Stimulated activated CD8-positive, alpha-beta memory T cell treated with anti-CD3 and anti-CD28 coated beads, Interleukin-4, amount 100 ng/mL, for 48 hours (primary cell): ENCODE measurements at regions not wholly inside any gene's neighbourhood (a gene's known extent, or its start where the extent isn't known, plus 50 kb on each side); places are given as distances from the start of the nearest gene placed in this dataset.
"Not testable (repeated sequence)": the region's sequence is repeated elsewhere in the genome, so short reads cannot be mapped to it uniquely, and the experiment has no call there.

Experiments used
- DNase-seq: peaks from one replicate; pipeline ENCODE4 v3.0.0-alpha.2; 2020

DNA sequence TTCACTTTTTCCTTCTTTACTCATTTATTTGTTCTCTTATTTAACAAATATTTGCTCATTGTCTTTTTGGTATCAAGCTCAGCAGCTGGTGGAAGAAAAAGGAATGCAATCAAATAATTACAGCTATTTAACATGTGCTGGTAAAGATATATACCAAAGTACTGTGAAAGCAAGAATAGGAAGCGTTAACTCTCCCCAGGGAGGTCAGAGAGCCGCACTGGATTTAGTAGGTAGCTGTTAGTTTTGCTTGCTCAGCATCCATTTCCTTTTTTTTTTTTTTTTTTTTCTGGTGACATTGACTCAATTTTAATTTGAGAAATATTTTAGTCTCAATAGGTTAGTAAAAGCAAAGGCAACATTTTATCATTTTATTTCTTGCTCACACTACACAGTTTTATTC is 308.5 kb upstream of the MDFIC2 start:
- DNase-seq = no peak

DNA sequence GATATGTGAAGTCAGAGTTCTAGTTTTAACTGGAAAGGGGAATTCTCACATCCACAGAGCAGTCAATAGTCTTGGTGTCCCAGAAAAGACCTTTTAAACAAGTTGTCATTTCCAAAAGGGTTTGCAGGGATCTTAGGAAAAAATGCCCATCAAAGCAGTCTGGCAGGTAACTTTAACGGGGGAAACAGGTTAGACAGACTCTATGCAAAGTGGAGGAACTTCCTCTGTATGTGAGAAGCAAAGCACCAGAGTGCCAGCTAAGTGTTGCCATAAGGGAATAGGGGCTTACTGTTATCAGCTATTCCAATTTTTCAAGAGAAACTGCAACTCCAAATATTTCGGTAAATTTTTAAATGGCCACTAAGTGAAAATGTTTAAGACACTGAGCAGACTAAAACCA is 307.9 kb upstream of the MDFIC2 start:
- DNase-seq = no peak

DNA sequence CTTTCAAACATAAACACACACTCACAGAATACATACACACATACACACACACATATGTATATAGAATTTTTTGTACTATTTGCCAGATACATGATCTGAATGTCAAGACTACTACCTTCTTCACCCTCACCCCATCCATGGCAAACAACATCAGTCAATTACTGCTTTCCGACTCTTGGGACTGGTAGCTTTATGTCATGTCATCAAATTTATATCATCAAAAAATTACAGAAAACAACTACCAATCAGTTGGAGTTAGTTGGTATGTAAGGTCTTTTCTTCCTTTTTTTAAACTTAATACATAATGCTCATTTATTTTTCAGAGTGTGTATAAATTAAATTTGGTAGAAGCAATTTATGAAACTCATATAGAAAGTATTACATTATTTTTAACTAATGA is 305.7 kb upstream of the MDFIC2 start:
- no peak for DNase-seq

DNA sequence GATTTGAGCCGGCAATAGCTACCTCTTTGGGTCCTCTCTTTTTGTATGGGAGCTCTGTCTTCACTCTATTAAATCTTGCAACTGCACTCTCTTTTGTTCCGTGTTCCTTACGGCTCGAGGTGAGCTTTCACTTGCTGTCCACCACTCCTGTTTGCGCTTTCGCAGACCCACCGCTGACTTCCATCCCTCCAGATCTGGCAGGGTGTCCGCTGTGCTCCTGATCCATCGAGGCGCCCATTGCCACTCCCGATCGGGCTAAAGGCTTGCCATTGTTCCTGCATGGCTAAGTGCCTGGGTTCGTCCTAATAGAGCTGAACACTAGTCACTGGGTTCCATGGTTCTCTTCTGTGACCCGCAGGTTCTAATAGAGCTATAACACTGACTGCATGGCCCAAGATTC is 304.9 kb upstream of the MDFIC2 start:
- DNase-seq = not testable (repeated sequence)

DNA sequence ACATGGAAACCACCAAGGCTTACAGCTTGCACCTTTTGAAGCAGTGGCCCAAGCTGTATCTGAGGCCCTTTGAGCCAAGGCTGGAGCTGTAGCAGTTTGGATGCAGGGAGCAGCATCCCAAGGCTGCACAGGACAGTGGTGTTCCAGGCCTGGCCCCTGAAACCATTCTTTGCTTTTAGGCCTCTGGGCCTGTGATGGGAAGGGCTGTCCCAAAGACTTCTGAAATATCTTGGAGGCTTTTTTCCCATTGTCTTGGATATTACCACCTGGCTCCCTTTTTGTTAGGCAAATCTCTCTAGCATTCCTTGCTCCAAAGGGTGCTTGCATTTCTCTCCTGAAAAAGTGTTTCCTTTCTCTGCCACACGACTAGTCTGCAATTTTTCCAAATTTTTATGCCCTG is 302.8 kb upstream of the MDFIC2 start:
- DNase-seq = no peak

DNA sequence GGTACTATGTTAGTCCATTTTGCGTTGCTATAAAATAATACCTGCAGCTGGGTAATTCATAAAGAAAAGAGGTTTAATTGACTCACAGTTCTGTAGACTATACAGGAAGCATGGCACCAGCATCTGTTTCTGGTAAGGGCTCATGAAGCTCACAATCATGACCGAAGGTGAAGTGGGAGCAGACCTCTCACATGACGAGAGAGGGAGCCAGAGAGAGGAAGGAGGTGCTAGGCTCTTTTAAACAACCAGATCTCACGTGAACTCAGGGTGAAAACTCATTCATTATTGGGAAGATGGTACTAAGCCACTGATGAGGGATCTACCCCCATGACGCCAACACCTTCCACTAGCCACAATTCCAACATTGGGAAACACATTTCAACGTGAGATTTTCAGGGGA is 301.7 kb upstream of the MDFIC2 start:
- DNase-seq = no peak

DNA sequence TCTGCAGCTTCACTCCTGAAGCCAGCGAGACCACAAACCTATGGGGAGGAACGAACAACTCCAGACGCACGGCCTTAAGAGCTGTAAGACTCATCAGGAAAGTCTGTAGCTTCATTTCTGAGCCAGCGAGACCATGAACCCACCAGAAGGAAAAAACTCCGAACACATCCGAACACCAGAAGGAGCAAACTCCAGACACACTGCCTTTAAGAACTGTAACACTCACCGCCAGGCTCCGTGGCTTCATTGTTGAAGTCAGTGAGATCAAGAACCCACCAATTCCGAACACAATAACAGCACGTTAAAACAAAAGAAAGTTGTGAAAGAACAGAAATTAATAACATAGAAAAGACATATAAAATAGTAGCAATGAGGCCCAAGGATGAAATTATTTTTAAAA is 300.5 kb upstream of the MDFIC2 start:
- DNase-seq = no peak

DNA sequence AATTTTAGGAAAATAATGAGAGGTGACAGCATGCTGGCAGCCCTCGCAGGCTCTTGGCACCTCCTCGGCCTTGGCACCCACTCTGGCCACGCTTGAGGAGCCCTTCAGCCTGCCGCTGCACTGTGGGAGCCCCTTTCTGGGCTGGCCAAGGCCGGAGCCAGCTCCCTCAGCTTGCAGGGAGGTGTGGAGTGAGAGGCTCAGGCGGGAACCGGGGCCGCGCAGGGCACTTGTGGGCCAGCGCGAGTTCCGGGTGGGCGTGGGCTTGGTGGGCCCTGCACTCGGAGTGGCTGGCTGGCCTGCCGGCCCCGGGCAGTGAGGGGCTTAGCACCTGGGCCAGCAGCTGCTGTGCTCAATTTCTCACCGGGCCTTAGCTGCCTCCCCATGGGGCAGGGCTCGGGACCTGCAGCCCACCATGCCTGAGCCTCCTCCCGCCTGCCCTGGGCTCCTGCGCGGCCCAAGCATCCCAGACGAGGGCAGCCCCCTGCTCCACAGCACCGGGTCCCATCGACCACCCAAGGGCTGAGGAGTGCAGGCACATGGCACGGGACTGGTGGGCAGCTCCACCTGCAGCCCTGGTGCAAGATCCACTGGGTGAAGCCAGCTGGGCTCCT is 299.3 kb upstream of the MDFIC2 start:
- not testable (repeated sequence) for DNase-seq

DNA sequence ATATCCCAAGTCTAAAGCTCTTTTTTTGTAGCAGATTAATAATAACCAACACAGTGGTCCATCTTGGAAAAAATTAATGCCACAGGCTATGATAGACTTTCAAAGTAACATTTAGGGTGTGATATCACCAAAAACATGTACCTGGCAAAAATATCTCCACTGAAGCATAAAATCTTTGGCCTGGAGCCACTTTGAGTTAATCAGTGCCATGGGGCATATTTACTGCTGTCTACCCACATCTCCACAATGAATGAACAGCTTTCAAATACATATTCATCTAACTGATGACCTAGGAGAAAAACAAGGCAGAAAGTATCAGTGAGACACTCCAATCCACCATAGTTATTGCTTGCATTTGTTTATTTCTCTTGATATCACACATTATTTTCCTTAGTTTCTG is 296.0 kb upstream of the MDFIC2 start:
- DNase-seq = no peak

DNA sequence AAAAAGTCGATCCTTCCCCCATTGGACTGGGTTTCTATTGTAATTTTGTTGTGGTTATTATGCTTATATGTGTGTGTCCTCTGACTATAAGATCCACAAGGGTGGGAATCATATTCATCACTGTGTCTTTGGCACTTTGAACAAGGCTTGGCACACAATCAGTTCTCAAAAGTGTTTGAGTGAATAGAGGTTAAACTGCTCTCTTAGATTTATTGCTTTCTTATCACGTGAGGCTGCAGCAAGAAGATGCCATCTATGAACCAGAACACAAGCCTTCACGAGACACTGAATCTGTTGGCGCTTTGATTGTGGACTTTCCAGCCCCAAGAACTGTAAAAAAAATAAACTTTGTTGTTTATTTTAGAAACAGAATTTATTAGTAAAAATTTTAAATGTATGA is 295.0 kb upstream of the MDFIC2 start:
- no peak for DNase-seq

DNA sequence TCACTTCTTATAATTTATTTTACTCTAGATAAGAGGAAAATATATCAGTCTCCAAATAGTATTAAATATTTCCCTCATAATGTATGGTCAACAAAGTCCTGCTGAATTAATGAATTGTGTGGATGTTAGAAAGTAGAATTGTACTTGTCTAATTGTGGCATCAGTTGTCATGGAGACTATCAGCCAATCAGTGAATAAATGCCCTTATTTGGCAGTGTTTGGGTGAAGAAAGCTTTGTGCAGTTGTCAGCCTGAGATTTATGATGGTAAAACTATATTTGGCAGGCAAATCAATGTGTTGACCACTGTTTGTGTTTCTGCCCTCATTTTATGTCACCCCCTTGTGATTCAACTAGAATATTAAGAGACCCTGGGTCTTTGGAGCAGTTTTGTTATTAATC is 293.6 kb upstream of the MDFIC2 start:
- DNase-seq = no peak

DNA sequence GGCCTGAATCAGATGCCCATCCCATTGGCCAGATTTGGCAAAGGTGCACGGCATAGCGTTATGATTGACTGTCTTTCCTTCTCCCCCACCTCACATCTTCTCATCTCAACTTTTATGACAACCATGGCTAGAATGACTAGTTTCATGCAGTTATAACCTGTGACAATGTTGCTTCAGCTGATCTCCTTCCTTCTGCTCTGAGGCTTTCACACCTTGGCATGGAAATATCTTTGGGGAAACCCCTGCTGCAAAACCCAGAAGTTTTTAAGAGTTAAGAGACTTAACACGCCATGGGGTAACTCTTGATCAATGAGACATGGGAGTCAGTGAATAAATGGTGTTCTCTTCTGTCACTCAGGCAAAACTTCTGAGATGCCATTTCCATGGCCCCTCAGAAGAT is 290.7 kb upstream of the MDFIC2 start:
- DNase-seq = no peak

DNA sequence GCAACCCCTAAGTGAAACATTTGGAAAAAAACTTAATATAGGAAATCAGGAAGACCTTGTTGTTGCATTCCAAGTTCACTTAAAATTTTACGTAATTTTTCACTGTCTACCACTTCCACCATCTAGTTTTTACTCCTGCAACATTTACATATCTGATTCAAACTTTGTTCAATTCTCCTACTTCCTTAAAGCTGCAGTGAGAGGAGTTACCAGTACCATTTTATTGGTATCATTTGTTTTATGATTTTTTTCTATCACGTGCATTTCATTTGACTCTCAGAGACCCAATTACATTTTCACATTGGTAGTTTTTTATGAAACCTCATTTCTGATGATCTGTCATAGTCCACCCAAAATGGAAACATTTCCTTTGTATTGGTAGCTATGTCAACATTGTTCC is 284.9 kb upstream of the MDFIC2 start:
- DNase-seq = no peak

DNA sequence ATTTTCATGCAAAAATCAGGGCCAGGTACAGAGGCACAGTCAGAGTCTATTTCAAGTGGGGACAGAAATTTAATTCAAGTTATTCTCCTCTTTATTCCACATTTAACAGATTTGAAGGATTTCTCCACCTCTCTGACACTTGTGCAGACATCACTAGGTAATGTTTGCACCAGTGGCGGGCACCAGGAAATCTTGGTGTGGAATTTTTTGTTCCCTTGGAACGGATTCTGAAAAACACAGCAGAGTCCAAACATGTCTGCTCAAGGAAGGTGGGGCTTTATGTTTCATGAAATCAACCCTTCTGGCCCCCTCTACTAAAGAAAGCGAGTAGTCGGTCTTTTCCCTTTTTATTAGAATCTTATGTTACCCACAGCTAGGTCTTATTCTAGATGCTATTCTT is 271.2 kb upstream of the MDFIC2 start:
- DNase-seq = no peak

DNA sequence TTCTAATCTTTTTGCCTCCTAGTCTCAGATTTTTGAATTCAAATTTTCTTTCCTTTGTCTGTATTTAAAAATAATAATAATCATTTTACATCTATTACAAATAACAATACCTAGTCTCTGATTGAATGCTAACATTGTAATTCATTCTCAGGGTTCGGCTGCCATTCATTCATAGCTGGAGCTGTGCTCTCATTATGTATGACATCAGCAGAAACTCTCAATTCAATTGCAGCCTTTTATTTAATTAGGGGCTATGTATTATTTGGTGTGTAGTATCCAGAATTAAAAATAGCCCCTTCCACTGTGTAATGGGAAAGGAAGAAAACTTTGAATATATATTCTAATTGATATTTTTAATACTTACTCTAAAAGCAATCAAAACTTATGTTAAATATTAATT is 270.4 kb upstream of the MDFIC2 start:
- no peak for DNase-seq

DNA sequence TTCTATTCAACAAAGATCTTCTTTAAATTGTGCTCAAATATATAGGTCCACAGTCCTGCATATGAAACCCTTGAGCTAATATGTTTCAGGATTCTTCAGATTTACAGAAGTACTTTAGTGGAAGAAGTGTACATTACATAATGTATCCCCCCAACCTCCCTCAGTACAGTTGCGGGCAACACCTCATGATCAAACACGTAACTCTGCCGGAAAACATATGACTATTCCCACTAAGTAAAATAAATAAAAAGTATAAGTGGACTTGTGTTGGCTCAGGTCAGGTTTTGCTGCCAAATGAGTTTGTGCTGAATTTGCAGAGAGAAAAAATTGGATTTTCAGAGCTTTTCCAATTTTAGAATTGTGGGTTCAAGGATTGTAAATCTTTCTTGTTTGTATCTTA is 267.6 kb upstream of the MDFIC2 start:
- DNase-seq = no peak

DNA sequence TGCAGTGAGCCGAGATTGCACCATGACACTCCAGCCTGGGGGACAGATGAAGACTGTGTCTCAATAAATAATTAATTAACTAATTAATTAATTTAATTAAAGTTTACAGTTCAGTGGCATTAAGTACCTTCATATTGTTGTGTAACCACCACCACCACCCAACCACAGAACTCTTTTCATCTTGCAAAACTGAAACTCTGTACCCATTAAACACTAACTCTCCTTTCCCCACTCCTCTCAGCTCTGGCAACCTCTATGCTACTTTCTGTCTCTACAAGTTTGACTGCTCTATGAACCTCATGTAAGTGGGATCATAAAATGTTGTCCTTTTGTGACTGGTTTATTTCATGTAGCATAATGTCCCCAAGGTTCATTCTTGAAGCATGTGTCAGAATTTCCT is 259.3 kb upstream of the MDFIC2 start:
- DNase-seq = no peak

DNA sequence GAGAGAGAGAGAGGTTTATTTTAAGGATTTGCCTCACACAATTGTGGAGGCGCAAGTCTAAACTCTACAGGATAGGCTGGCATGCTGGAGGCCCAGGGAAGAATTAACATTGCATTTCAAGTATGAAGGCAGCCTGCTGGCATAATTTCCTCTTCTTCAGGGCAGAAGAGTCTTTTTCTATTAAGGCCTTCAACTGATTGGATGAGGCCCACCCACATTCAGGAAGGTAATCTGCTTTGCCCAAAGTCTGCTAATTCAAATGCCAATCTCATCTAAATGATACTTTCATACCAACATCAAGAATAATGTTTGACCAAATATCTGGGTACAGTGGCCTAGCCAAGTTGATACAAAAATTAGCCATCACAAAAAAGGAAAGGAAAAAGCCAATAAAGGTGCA is 258.1 kb upstream of the MDFIC2 start:
- no peak for DNase-seq

DNA sequence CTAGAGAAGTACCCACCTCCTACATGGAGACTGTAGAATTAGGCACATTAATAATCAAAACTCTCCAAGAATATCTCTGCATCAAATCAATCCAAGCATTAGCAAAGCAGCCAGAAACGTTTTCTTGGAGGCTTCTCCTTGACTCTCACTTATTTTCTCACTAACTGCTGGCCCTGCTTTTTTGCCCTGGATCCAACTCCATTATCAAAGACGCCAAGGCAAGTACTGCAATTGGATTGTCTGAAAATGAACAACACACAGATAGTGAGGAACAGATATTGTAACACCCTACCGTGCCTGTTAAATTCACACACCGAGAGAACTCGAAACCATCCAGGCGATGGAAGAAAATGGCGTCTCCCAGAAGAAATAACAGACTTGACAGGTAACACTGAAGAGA is 256.2 kb upstream of the MDFIC2 start:
- DNase-seq = no peak

DNA sequence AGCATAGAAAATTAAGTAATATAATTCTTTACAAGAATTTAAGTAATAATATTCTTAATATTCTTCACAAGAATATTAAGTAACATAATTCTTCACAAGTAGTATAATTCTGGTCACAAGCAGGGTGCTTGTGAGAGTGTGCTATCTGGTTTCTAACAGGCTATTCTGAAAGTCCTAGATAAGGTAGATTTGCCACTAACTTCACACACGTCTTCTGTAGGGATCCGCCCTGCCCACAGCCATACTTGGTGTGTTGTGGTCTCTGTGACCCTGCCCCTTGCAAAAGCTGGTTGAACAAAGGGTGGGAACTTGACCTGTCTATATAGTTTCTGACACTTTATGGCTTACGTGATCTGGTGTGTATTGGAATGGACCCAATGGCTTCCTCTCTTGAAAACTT is 253.4 kb upstream of the MDFIC2 start:
- DNase-seq = no peak

DNA sequence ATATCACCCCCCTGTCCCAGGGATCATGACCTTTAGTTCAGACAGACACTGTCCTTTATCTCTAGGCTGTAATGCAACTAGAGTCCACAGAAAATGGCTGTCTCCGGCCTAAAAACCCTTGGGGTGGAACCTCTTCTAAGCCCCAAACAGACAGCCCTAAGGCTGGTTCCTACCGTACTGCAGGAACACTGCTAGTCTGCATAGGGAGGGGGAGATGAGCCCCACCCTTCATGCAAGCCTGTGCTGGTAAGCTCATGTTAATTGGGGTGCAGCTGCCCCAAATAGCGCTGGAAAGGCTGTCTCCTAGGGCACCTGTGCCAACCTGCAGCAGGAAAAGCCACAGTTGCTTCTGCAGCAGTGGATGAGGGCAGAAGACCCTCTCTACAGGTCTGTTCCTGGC is 252.1 kb upstream of the MDFIC2 start:
- DNase-seq = no peak

DNA sequence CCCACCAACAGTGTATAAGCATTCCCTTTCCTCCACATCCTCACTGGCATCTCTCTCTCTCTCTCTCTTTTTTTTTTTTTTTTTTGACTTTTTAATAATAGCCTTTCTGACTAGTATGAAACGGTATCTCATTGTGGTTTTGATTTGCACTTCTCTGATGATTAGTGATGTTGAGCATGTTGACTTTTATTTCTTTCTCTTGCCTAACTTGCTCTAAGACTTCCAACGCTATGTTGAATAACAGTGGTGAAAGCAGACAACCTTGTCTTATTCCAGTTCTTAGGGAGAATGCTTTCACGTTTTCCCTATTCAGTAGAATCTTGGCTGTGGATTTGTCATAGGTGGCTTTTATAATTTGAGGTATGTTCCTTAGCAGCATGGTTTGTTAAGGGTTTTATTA is 249.4 kb upstream of the MDFIC2 start:
- no peak for DNase-seq

DNA sequence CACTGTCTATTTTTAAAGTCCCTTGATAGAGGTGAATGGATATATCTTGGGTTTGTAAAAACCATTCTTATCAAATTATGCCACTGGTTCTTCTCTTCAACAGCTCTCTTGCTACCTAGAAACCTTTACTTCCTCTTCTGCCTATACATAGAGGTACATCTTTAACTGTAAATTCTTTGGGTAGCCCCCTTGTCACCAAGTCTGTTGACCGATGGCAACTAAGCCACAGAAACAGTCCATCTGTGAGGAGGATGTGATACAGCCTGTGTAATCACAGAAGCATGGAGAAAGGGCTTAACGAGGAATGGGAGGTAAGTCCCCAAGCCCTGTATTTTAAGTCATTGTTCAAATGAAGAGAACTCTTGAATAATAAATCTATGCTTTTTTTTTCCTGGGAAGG is 246.5 kb upstream of the MDFIC2 start:
- no peak for DNase-seq

DNA sequence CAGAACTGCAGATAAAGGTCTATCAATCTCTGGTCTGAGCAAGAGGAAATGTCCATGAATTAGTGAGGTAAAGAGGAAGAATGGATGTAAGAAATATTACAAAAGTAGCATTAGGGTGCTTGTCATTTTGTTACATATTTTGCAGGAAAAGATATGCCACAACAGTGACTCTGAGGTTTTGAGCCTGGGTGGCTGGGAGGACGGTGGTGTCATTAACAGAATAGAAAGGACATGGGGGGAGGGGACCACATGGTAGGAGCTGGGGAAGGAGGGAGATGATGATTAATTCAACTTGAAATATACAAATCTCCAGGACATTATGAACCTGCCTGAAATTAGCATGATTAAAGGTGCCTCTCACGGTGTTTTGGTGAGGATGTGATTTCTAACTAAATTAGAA is 245.5 kb upstream of the MDFIC2 start:
- DNase-seq = no peak

DNA sequence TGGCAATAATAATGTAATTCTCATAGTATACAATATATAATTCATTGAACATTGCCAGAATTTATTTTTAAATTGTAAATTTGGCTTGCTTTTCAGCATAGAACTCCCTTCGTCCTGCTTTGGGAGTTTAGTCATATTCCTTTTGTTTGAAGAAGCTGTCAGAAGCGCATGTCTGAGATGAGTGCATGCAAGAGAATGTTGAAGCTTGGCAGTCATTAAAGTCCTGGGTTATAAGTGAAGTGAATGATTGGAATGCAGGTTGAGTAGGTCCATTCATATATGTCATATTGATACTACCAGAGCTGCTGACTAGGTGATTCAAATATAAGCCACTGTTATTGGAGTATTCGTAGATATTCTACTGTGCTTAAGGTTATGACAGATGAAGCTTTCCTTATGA is 243.6 kb upstream of the MDFIC2 start:
- no peak for DNase-seq

DNA sequence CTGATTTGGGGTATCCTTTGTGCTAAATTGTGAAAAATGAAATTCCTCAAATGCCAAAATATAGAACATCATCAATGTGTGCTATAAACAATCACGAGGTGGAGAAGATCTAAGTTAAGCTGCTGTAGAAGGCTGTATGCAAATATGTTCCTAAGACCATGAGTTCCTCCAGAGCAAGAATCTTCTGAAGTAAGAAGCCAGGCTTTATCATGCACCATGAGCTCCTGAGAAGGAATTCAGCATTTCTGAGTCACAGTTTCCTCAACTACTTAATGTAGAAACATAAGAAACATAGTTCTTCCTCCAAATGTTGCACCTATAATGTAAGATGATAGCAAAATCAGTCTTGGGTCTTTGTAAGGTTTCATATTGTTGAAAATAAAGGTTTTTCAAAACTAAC is 241.7 kb upstream of the MDFIC2 start:
- DNase-seq = no peak
